Lower leg skin (tissue), 3 donors: ENCODE measurements at regions not wholly inside any gene's neighbourhood (a gene's known extent, or its start where the extent isn't known, plus 50 kb on each side); places are given as distances from the start of the nearest gene placed in this dataset.

Experiments used
- CTCF ChIP-seq, 3 donors: fragments of 450-650 bp; IDR thresholded peaks; one replicate each; pipeline ENCODE4 v1.5.1; 2016; ENCODE audit warnings: antibody characterized with exemption in 3 of 3, mild to moderate bottlenecking in 3 of 3, moderate library complexity in 2 of 3
- POLR2A ChIP-seq, 2 donors: fragments of 450-650 bp; IDR thresholded peaks; one replicate each; pipeline ENCODE4 v1.6.1; 2016 to 2017; ENCODE audit warnings: antibody characterized with exemption in 2 of 2, mild to moderate bottlenecking in 1 of 2, moderate library complexity in 1 of 2

- TF ChIP-seq POLR2A (IDR thresholded peaks at IDR 0.05), result no peak
- TF ChIP-seq CTCF (IDR thresholded peaks at IDR 0.05), result no peak
Measured at GRCh38 chr4:171565130-171565788, 247.9 kb upstream of the GALNTL6 start.
